Breast epithelium (tissue), 4 donors: ENCODE measurements at regions not wholly inside any gene's neighbourhood (a gene's known extent, or its start where the extent isn't known, plus 50 kb on each side); places are given as distances from the start of the nearest gene placed in this dataset.

ENCODE experiments used
- DNase-seq, 2 donors: peaks; one replicate each; pipeline ENCODE4 v3.0.0-alpha.2; 2019; ENCODE audit warnings: low spot score in 2 of 2
- H3K27ac ChIP-seq, 2 donors: fragments of 200-600 bp; sonication (generic) in 1 of 2; one replicate each; pipeline ENCODE4 v1.5.1; 2016 to 2019; ENCODE audit warnings: mild to moderate bottlenecking in 1 of 2
- H3K27me3 ChIP-seq, 2 donors: fragments of 200-600 bp; sonication (generic) in 1 of 2; one replicate each; pipeline versions ENCODE4 v1.5.1 to v1.6.0; 2017 to 2019; ENCODE audit warnings: control low read depth in 1 of 2, mild to moderate bottlenecking in 1 of 2
- H3K36me3 ChIP-seq: fragments of 200-600 bp; one replicate; pipeline ENCODE4 v1.5.1; 2019
- H3K4me1 ChIP-seq, 2 donors: fragments of 200-600 bp; sonication (generic); one replicate each; pipeline ENCODE4 v1.5.1; 2016 to 2019; ENCODE audit warnings: control low read depth in 1 of 2
- H3K4me3 ChIP-seq, 3 donors: fragments of 200-600 bp; sonication (generic); 1 replicate in 2 of 3; 2 replicates in 1 of 3; pipeline ENCODE4 v1.5.1; 2016 to 2019; ENCODE audit warnings: mild to moderate bottlenecking in 3 of 3, moderate library complexity in 2 of 3
- H3K9me3 ChIP-seq, 2 donors: fragments of 200-600 bp; sonication (generic) in 1 of 2; one replicate each; pipeline ENCODE4 v1.5.1; 2016 to 2019; ENCODE audit warnings: control low read depth in 1 of 2
- POLR2A ChIP-seq: fragments of 450-650 bp; IDR thresholded peaks from one replicate; pipeline ENCODE4 v1.6.1; 2016; ENCODE audit warnings: antibody characterized with exemption, mild to moderate bottlenecking, moderate library complexity
- POLR2AphosphoS5 ChIP-seq, 3 donors: sonication (generic); formaldehyde crosslinking; IDR thresholded peaks; one replicate each; pipeline ENCODE4 v1.6.1; 2017; ENCODE audit warnings: antibody characterized with exemption in 3 of 3
- intact Hi-C: fragments of 100-400 bp; cut with DNase I; formaldehyde crosslinking; loops from one replicate; pipeline ENCODE4 v1.15.1; 2023; ENCODE audit warnings: low total_unique reads
- TF ChIP-seq, protein P1 (sequence below), 3 donors: fragments of 450-650 bp; IDR thresholded peaks; one replicate each; pipeline ENCODE4 v1.5.1; 2016 to 2017; ENCODE audit warnings: antibody characterized with exemption in 3 of 3, mild to moderate bottlenecking in 3 of 3, moderate library complexity in 3 of 3

- H3K27me3 ChIP-seq: no peaks in the 10 kb centered on the region
- H3K4me3 ChIP-seq: no peak overlapping the region
- no peak overlapping the region for H3K27ac ChIP-seq
- no peaks in the 10 kb centered on the region for H3K36me3 ChIP-seq
- H3K9me3 ChIP-seq: no peaks in the 10 kb centered on the region
- DNase-seq: no peak
- TF ChIP-seq POLR2A: no peak
- TF ChIP-seq POLR2AphosphoS5 (IDR thresholded peaks at IDR 0.05): no peak
- TF ChIP-seq, protein P1, sequence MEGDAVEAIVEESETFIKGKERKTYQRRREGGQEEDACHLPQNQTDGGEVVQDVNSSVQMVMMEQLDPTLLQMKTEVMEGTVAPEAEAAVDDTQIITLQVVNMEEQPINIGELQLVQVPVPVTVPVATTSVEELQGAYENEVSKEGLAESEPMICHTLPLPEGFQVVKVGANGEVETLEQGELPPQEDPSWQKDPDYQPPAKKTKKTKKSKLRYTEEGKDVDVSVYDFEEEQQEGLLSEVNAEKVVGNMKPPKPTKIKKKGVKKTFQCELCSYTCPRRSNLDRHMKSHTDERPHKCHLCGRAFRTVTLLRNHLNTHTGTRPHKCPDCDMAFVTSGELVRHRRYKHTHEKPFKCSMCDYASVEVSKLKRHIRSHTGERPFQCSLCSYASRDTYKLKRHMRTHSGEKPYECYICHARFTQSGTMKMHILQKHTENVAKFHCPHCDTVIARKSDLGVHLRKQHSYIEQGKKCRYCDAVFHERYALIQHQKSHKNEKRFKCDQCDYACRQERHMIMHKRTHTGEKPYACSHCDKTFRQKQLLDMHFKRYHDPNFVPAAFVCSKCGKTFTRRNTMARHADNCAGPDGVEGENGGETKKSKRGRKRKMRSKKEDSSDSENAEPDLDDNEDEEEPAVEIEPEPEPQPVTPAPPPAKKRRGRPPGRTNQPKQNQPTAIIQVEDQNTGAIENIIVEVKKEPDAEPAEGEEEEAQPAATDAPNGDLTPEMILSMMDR (IDR thresholded peaks at IDR 0.05): no peak
- H3K4me1 ChIP-seq: no peaks in the 10 kb centered on the region
- intact Hi-C loops: no loop called here
Measured at GRCh38 chr2:122949523-122949922, 1075.6 kb upstream of the CNTNAP5 start.

GRCh38 chr2:122955776-122956175 is 1069.3 kb upstream of the CNTNAP5 start:
- Histone ChIP-seq H3K36me3 (no peaks in the 10 kb centered on the region), H3K4me3 (no peak overlapping the region), H3K27ac (no peak overlapping the region), H3K4me1 (no peaks in the 10 kb centered on the region), H3K9me3 (no peaks in the 10 kb centered on the region), H3K27me3 (no peaks in the 10 kb centered on the region)
- intact Hi-C loops: no loop called here
- DNase-seq: no peak
- TF ChIP-seq POLR2AphosphoS5 (IDR thresholded peaks at IDR 0.05) (no peak), POLR2A (no peak)
- TF ChIP-seq, protein P1 (IDR thresholded peaks at IDR 0.05): no peak

GRCh38 chr2:122960759-122961641 is 1064.1 kb upstream of the CNTNAP5 start:
- intact Hi-C loops: no loop called here
- Histone ChIP-seq H3K27ac (no peak overlapping the region), H3K9me3 (no peaks in the 10 kb centered on the region), H3K4me1 (no peaks in the 10 kb centered on the region), H3K36me3 (no peaks in the 10 kb centered on the region), H3K27me3 (no peaks in the 10 kb centered on the region), H3K4me3 (no peak overlapping the region)
- TF ChIP-seq, protein P1 (IDR thresholded peaks at IDR 0.05): no peak
- no peak for TF ChIP-seq POLR2AphosphoS5 (IDR thresholded peaks at IDR 0.05)
- TF ChIP-seq POLR2A: no peak
- no peak for DNase-seq

- TF ChIP-seq POLR2A (no peak), POLR2AphosphoS5 (IDR thresholded peaks at IDR 0.05) (no peak)
- TF ChIP-seq, protein P1 (IDR thresholded peaks at IDR 0.05): no peak
- Histone ChIP-seq H3K4me1 (no peaks in the 10 kb centered on the region), H3K9me3 (peaks cover 0 to 3% of the 10 kb centered on the region in 2 donors), H3K27me3 (no peaks in the 10 kb centered on the region), H3K27ac (no peak overlapping the region), H3K4me3 (no peak overlapping the region), H3K36me3 (no peaks in the 10 kb centered on the region)
- intact Hi-C loops: no loop called here
- DNase-seq: no peak
Measured at GRCh38 chr2:122966461-122966860, 1058.6 kb upstream of the CNTNAP5 start.

- H3K4me3 ChIP-seq: no peak overlapping the region
- no peak for DNase-seq
- no peaks in the 10 kb centered on the region for H3K9me3 ChIP-seq
- H3K27me3 ChIP-seq: no peaks in the 10 kb centered on the region
- TF ChIP-seq POLR2A (no peak), POLR2AphosphoS5 (IDR thresholded peaks at IDR 0.05) (no peak)
- TF ChIP-seq, protein P1 (IDR thresholded peaks at IDR 0.05): no peak
- H3K4me1 ChIP-seq: no peaks in the 10 kb centered on the region
- intact Hi-C loops: no loop called here
- no peak overlapping the region for H3K27ac ChIP-seq
- H3K36me3 ChIP-seq: no peaks in the 10 kb centered on the region
Measured at GRCh38 chr2:122977580-122977979, 1047.5 kb upstream of the CNTNAP5 start.
